ENCODE measurements at regions not wholly inside any gene's neighbourhood (a gene's known extent, or its start where the extent isn't known, plus 50 kb on each side); places are given as distances from the start of the nearest gene placed in this dataset.
A peak's percentile ranks its signal among the peaks of the same experiment; 100 is the strongest.
"Not testable (repeated sequence)": the region's sequence is repeated elsewhere in the genome, so short reads cannot be mapped to it uniquely, and the experiment has no call there.

GRCh38 chr3:73827725-73828211, 203.0 kb upstream of the PDZRN3 start:
- Histone ChIP-seq H3K36me3 (no peaks in the 10 kb centered on the region), H3K27ac (peak overlapping the region; percentile 51 to 56 (median 54)), H3K4me3 (no peak overlapping the region), H3K4me1 (peaks cover 0 to 24% (median 13%) of the 10 kb centered on the region in 4 donors), H3K27me3 (no peaks in the 10 kb centered on the region), H3K9me3 (no peaks in the 10 kb centered on the region)
- 30 to 56% (median 37%) methylated on average over 2 of the region's 2 CpGs for WGBS, 5 donors
- intact Hi-C loops (cut with DNase I; ENCODE audit: low total_unique reads): no loop called here
- DNase-seq: peak in 1 of 2 donors; percentile 58
- TF ChIP-seq CTCF (IDR thresholded peaks at IDR 0.05): no peak
- TF ChIP-seq POLR2A (IDR thresholded peaks at IDR 0.05): no peak
- TF ChIP-seq POLR2AphosphoS5 (IDR thresholded peaks at IDR 0.05): no peak
- TF ChIP-seq EP300 (IDR thresholded peaks at IDR 0.05): no peak

GRCh38 chr3:73827204-73827603, 202.5 kb upstream of the PDZRN3 start:
- intact Hi-C loops (cut with DNase I; ENCODE audit: low total_unique reads): no loop called here
- peaks cover 0 to 24% (median 13%) of the 10 kb centered on the region in 4 donors for H3K4me1 ChIP-seq
- peak overlapping the region; percentile 36 to 56 (median 54) for H3K27ac ChIP-seq
- no peak overlapping the region for H3K4me3 ChIP-seq
- DNase-seq: no peak
- 52 to 68% (median 54%) methylated on average over 2 of the region's 2 CpGs for WGBS, 5 donors
- no peaks in the 10 kb centered on the region for H3K36me3 ChIP-seq
- no peaks in the 10 kb centered on the region for H3K27me3 ChIP-seq
- no peak for TF ChIP-seq POLR2AphosphoS5 (IDR thresholded peaks at IDR 0.05)
- no peak for TF ChIP-seq CTCF (IDR thresholded peaks at IDR 0.05)
- no peak for TF ChIP-seq EP300 (IDR thresholded peaks at IDR 0.05)
- TF ChIP-seq POLR2A (IDR thresholded peaks at IDR 0.05): no peak
- H3K9me3 ChIP-seq: no peaks in the 10 kb centered on the region

- DNase-seq; H3K4me3 ChIP-seq; H3K36me3 ChIP-seq; intact Hi-C loops (cut with DNase I; ENCODE audit: low total_unique reads); H3K27ac ChIP-seq; H3K4me1 ChIP-seq; H3K27me3 ChIP-seq: not testable (repeated sequence)
- peaks cover 0 to 11% (median 7%) of the 10 kb centered on the region in 4 donors for H3K9me3 ChIP-seq
Measured at GRCh38 chr3:73820896-73821295, 196.2 kb upstream of the PDZRN3 start.

- H3K4me1 ChIP-seq: no peaks in the 10 kb centered on the region
- peaks cover 0 to 11% (median 7%) of the 10 kb centered on the region in 4 donors for H3K9me3 ChIP-seq
- H3K4me3 ChIP-seq: no peak overlapping the region
- H3K27ac ChIP-seq: no peak overlapping the region
- DNase-seq: no peak
- no peak for TF ChIP-seq EP300 (IDR thresholded peaks at IDR 0.05)
- no peak for TF ChIP-seq CTCF (IDR thresholded peaks at IDR 0.05)
- TF ChIP-seq POLR2A (IDR thresholded peaks at IDR 0.05): no peak
- TF ChIP-seq POLR2AphosphoS5 (IDR thresholded peaks at IDR 0.05): no peak
- H3K27me3 ChIP-seq: no peaks in the 10 kb centered on the region
- intact Hi-C loops (cut with DNase I; ENCODE audit: low total_unique reads): no loop called here
- no peaks in the 10 kb centered on the region for H3K36me3 ChIP-seq
- 94 to 100% (median 97%) methylated on average over 1 of the region's 1 CpG for WGBS, 5 donors
Measured at GRCh38 chr3:73820431-73820830, 195.7 kb upstream of the PDZRN3 start.

- Histone ChIP-seq H3K36me3 (no peaks in the 10 kb centered on the region), H3K27ac (no peak overlapping the region), H3K9me3 (no peaks in the 10 kb centered on the region), H3K4me3 (no peak overlapping the region), H3K27me3 (no peaks in the 10 kb centered on the region), H3K4me1 (no peaks in the 10 kb centered on the region)
- no peak for DNase-seq
- TF ChIP-seq EP300 (IDR thresholded peaks at IDR 0.05) (no peak), CTCF (IDR thresholded peaks at IDR 0.05) (no peak), POLR2AphosphoS5 (IDR thresholded peaks at IDR 0.05) (no peak), POLR2A (IDR thresholded peaks at IDR 0.05) (no peak)
- 89 to 97% (median 96%) methylated on average over 1 of the region's 1 CpG for WGBS, 5 donors
- intact Hi-C loops (cut with DNase I; ENCODE audit: low total_unique reads): no loop called here
Measured at GRCh38 chr3:73815966-73816365, 191.2 kb upstream of the PDZRN3 start.

Measured in stomach (tissue), 8 donors.